Tibial nerve (tissue), 4 donors: ENCODE measurements at regions not wholly inside any gene's neighbourhood (a gene's known extent, or its start where the extent isn't known, plus 50 kb on each side); places are given as distances from the start of the nearest gene placed in this dataset.

Experiments used
- DNase-seq, 2 donors: peaks; one replicate each; pipeline ENCODE4 v3.0.0-alpha.2; 2019; ENCODE audit warnings: low spot score in 2 of 2
- H3K27ac ChIP-seq, 4 donors: fragments of 200-600 bp; sonication (generic) in 3 of 4; one replicate each; pipeline ENCODE4 v1.5.1; 2017 to 2019; ENCODE audit warnings: mild to moderate bottlenecking in 1 of 4
- H3K27me3 ChIP-seq, 2 donors: fragments of 200-600 bp; sonication (generic) in 1 of 2; one replicate each; pipeline versions ENCODE4 v1.5.1 to v1.6.0; 2017 to 2019
- H3K36me3 ChIP-seq, 3 donors: fragments of 200-600 bp; sonication (generic); one replicate each; pipeline ENCODE4 v1.5.1; 2018 to 2019
- H3K4me1 ChIP-seq, 4 donors: fragments of 200-600 bp; sonication (generic) in 3 of 4; one replicate each; pipeline ENCODE4 v1.5.1; 2017 to 2019
- H3K4me3 ChIP-seq, 4 donors: fragments of 200-600 bp; sonication (generic) in 3 of 4; one replicate each; pipeline ENCODE4 v1.5.1; 2017 to 2019; ENCODE audit warnings: mild to moderate bottlenecking in 1 of 4, moderate library complexity in 1 of 4
- H3K9me3 ChIP-seq, 4 donors: fragments of 200-600 bp; sonication (generic) in 3 of 4; one replicate each; pipeline ENCODE4 v1.5.1; 2017 to 2019
- CTCF ChIP-seq, 5 experiments: fragments of 200-600 bp in 3 of 5; fragments of 450-650 bp in 2 of 5; sonication (generic) in 3 of 5; IDR thresholded peaks; one replicate each; pipeline ENCODE4 v1.5.1; 2016 to 2019; ENCODE audit warnings: antibody characterized with exemption in 5 of 5, mild to moderate bottlenecking in 3 of 5, moderate library complexity in 2 of 5
- EP300 ChIP-seq, 2 donors: sonication (generic); formaldehyde crosslinking; IDR thresholded peaks; one replicate each; pipeline ENCODE4 v1.6.1; 2017; ENCODE audit warnings: antibody characterized with exemption in 2 of 2, mild to moderate bottlenecking in 1 of 2
- POLR2A ChIP-seq, 2 donors: fragments of 450-650 bp; IDR thresholded peaks; one replicate each; pipeline ENCODE4 v1.6.1; 2017; ENCODE audit warnings: antibody characterized with exemption in 2 of 2, mild to moderate bottlenecking in 2 of 2, moderate library complexity in 2 of 2
- WGBS, 2 donors: methylation state at CpG; one replicate each; pipeline ENCODE4 v1.1.5; 2018; 5-methylcytosine and 5-hydroxymethylcytosine counted together

GRCh38 chr1:219988818-219989217 lies 57.5 kb downstream of the EPRS1 start:
- no peak for TF ChIP-seq CTCF (IDR thresholded peaks at IDR 0.05)
- no peak for TF ChIP-seq POLR2A (IDR thresholded peaks at IDR 0.05)
- TF ChIP-seq EP300 (IDR thresholded peaks at IDR 0.05), result no peak
- Histone ChIP-seq H3K4me1 (peaks cover 0 to 8% (median 0%) of the 10 kb centered on the region in 4 donors), H3K4me3 (no peak overlapping the region), H3K27me3 (no peaks in the 10 kb centered on the region), H3K36me3 (peaks cover 0 to 52% (median 8%) of the 10 kb centered on the region in 3 donors), H3K9me3 (no peaks in the 10 kb centered on the region), H3K27ac (no peak overlapping the region)
- DNase-seq, result no peak

GRCh38 chr1:219988387-219988786 lies 57.9 kb downstream of the EPRS1 start:
- TF ChIP-seq POLR2A (IDR thresholded peaks at IDR 0.05) (no peak), CTCF (IDR thresholded peaks at IDR 0.05) (no peak), EP300 (IDR thresholded peaks at IDR 0.05) (no peak)
- H3K27me3 ChIP-seq, result no peaks in the 10 kb centered on the region
- no peak overlapping the region for H3K4me3 ChIP-seq
- WGBS, 2 donors, result 88 to 93% methylated on average over 5 of the region's 5 CpGs
- no peak overlapping the region for H3K27ac ChIP-seq
- DNase-seq, result no peak
- no peaks in the 10 kb centered on the region for H3K9me3 ChIP-seq
- peaks cover 0 to 5% (median 0%) of the 10 kb centered on the region in 4 donors for H3K4me1 ChIP-seq
- peaks cover 0 to 54% (median 8%) of the 10 kb centered on the region in 3 donors for H3K36me3 ChIP-seq

GRCh38 chr1:219987325-219987724 lies 59.0 kb upstream of the SLC30A10 start:
- H3K9me3 ChIP-seq, result no peaks in the 10 kb centered on the region
- no peak overlapping the region for H3K4me3 ChIP-seq
- H3K27me3 ChIP-seq, result no peaks in the 10 kb centered on the region
- no peak for TF ChIP-seq CTCF (IDR thresholded peaks at IDR 0.05)
- TF ChIP-seq POLR2A (IDR thresholded peaks at IDR 0.05), result no peak
- no peak for TF ChIP-seq EP300 (IDR thresholded peaks at IDR 0.05)
- no peak overlapping the region for H3K27ac ChIP-seq
- WGBS, 2 donors, result 86 to 89% methylated on average over 2 of the region's 2 CpGs
- H3K36me3 ChIP-seq, result peaks cover 0 to 58% (median 8%) of the 10 kb centered on the region in 3 donors
- H3K4me1 ChIP-seq, result peaks cover 0 to 5% (median 0%) of the 10 kb centered on the region in 4 donors
- no peak for DNase-seq

GRCh38 chr1:219985169-219985568 lies 56.8 kb upstream of the SLC30A10 start:
- no peaks in the 10 kb centered on the region for H3K27me3 ChIP-seq
- no peak overlapping the region for H3K4me3 ChIP-seq
- no peaks in the 10 kb centered on the region for H3K4me1 ChIP-seq
- H3K27ac ChIP-seq, result no peak overlapping the region
- no peaks in the 10 kb centered on the region for H3K9me3 ChIP-seq
- H3K36me3 ChIP-seq, result peaks cover 0 to 77% (median 8%) of the 10 kb centered on the region in 3 donors
- DNase-seq, result no peak
- WGBS, 2 donors, result 92 to 96% methylated on average over 3 of the region's 3 CpGs
- TF ChIP-seq POLR2A (IDR thresholded peaks at IDR 0.05), result no peak
- TF ChIP-seq CTCF (IDR thresholded peaks at IDR 0.05), result no peak
- TF ChIP-seq EP300 (IDR thresholded peaks at IDR 0.05), result no peak
